K562 (cell line): ENCODE measurements at regions not wholly inside any gene's neighbourhood (a gene's known extent, or its start where the extent isn't known, plus 50 kb on each side); places are given as distances from the start of the nearest gene placed in this dataset.

Experiments
- ATAC-seq: fragments of 200-7000 bp; cut with Tn5 transposase; 3 replicates; pipeline ENCODE4 v1.9.1; 2020; ENCODE audit warnings: moderate library complexity
- BruUV-seq: library from RNA; stranded (reverse); fragments of 400-500 nt; replicated peaks from 2 replicates; lab custom pipeline; 2021; lab: Mats Ljungman, UMichigan
- CTCF ChIA-PET: fragments of 300-600 bp; formaldehyde crosslinking; extraction: SDS; loops from one replicate; lab custom pipeline; 2021; ENCODE audit warnings: low intra/inter-chr PET ratio; lab: Yijun Ruan, JAX
- POLR2A ChIA-PET: fragments of 300-600, 350-650 bp; sonication (Branson Sonifier 250); formaldehyde crosslinking; extraction: SDS; loops from one replicate; lab custom pipeline; 2021; ENCODE audit warnings: antibody characterized with exemption, inconsistent platforms; lab: Yijun Ruan, JAX
- DNase-seq, 4 experiments: peaks; one replicate each; pipeline versions ENCODE4 v3.0.0 to v3.0.0-alpha.2; 2011 to 2018; ENCODE audit warnings: low spot score in 3 of 4, mixed read lengths in 3 of 4; ENCODE audit errors: extremely low read depth in 1 of 4
- FAIRE-seq: peaks from 2 replicates; lab custom pipeline; 2011; peaks lifted over from hg19 to GRCh38; lab: Jason Lieb, UNC
- H2AFZ ChIP-seq: 2 replicates; pipeline ENCODE4 v1.6.0; 2011; ENCODE audit warnings: low read depth, low read length, control low read depth, inconsistent platforms
- H3K27ac ChIP-seq: fragments of 200-600 bp; 3 replicates; pipeline ENCODE4 v1.8.0; 2011; ENCODE audit warnings: low read depth, mild to moderate bottlenecking, control low read depth, inconsistent platforms, low read length, moderate library complexity, mixed read lengths; ENCODE audit errors: extremely low read depth
- H3K27me3 ChIP-seq, 2 experiments: fragments of 300-600 bp in 1 of 2; 2 replicates in 1 of 2; 3 replicates in 1 of 2; pipeline versions ENCODE4 v1.6.0 to v1.8.0; 2011; ENCODE audit warnings: inconsistent platforms in 2 of 2, low read length in 2 of 2, mild to moderate bottlenecking in 1 of 2, mixed read lengths in 1 of 2, moderate library complexity in 1 of 2; ENCODE audit not compliant: control insufficient read depth in 2 of 2, insufficient read depth in 2 of 2
- H3K36me3 ChIP-seq: fragments of 300-600 bp; 3 replicates; pipeline ENCODE4 v1.8.0; 2011; ENCODE audit warnings: mild to moderate bottlenecking, low read length, inconsistent platforms; ENCODE audit not compliant: control insufficient read depth, insufficient read depth
- H3K4me1 ChIP-seq, 2 experiments: fragments of 200-600 bp in 1 of 2; replicated peaks in 1 of 2; 2 replicates in 1 of 2; 3 replicates in 1 of 2; pipeline versions ENCODE4 v1.5.1 to v1.8.0; 2011; ENCODE audit warnings: inconsistent platforms in 2 of 2, low read length in 2 of 2, mild to moderate bottlenecking in 1 of 2, mixed read lengths in 1 of 2, moderate library complexity in 1 of 2; ENCODE audit not compliant: control insufficient read depth in 2 of 2, insufficient read depth in 2 of 2
- H3K4me2 ChIP-seq: 2 replicates; pipeline ENCODE4 v1.6.1; 2011; ENCODE audit warnings: low read length, control low read depth, inconsistent platforms, mixed read lengths; ENCODE audit not compliant: insufficient read depth
- H3K4me3 ChIP-seq: fragments of 200-600 bp; sonication (generic), shearing (Covaris generic); 2 replicates; pipeline ENCODE4 v1.5.1; 2016; ENCODE audit warnings: control low read depth, inconsistent platforms
- H3K79me2 ChIP-seq: fragments of 200-600 bp; 3 replicates; pipeline ENCODE4 v1.8.0; 2011; ENCODE audit warnings: low read length, inconsistent platforms; ENCODE audit not compliant: control insufficient read depth, insufficient read depth
- H3K9ac ChIP-seq, 2 experiments: 2 replicates each; pipeline versions ENCODE4 v1.6.0 to v1.6.1; 2011; ENCODE audit warnings: low read depth in 2 of 2, low read length in 2 of 2, control low read depth in 1 of 2, inconsistent platforms in 1 of 2, mild to moderate bottlenecking in 1 of 2, mixed read lengths in 1 of 2; ENCODE audit not compliant: insufficient read depth in 1 of 2
- H3K9me1 ChIP-seq: one replicate; pipeline ENCODE4 v1.6.0; 2011; ENCODE audit warnings: inconsistent platforms, mild to moderate bottlenecking, low read length, moderate library complexity; ENCODE audit not compliant: control insufficient read depth, insufficient read depth
- H3K9me3 ChIP-seq: replicated peaks from 2 replicates; pipeline ENCODE4 v1.5.1; 2011; ENCODE audit warnings: low read depth, low read length, inconsistent platforms; ENCODE audit not compliant: control insufficient read depth, insufficient read depth
- H4K20me1 ChIP-seq: replicated peaks from 2 replicates; pipeline ENCODE4 v1.6.1; 2011; ENCODE audit warnings: low read length, inconsistent platforms, mixed read lengths; ENCODE audit not compliant: control insufficient read depth, insufficient read depth
- CBX8 ChIP-seq: fragments of 200-600 bp; sonication (generic); IDR thresholded peaks from 2 replicates; pipeline ENCODE4 v1.6.1; 2012; ENCODE audit warnings: borderline replicate concordance, mixed run types, low read depth, mild to moderate bottlenecking, moderate library complexity, mixed read lengths, low read length, control low read depth, inconsistent platforms; ENCODE audit not compliant: poor library complexity, severe bottlenecking; ENCODE audit errors: extremely low read depth
- CREBBP ChIP-seq: IDR thresholded peaks from one replicate; pipeline ENCODE4 v1.6.1; 2012; ENCODE audit warnings: low read depth, mild to moderate bottlenecking, control low read depth, inconsistent platforms, low read length
- ELF4 ChIP-seq: fragments of 450-650 bp; formaldehyde crosslinking; IDR thresholded peaks from 2 replicates; pipeline ENCODE4 v1.4.0; 2022; ENCODE audit warnings: missing genetic modification characterization
- FOXP4 ChIP-seq: sonication (generic); formaldehyde crosslinking; IDR thresholded peaks from 2 replicates; pipeline ENCODE4 v1.8.0; 2022; ENCODE audit warnings: mild to moderate bottlenecking, missing genetic modification reagents, borderline replicate concordance
- GATAD2B ChIP-seq: fragments of 450-650 bp; IDR thresholded peaks from 2 replicates; pipeline ENCODE4 v1.6.1; 2017; ENCODE audit warnings: mild to moderate bottlenecking, borderline replicate concordance
- HDGF ChIP-seq: fragments of 450-650 bp; IDR thresholded peaks from 2 replicates; pipeline ENCODE4 v1.6.1; 2016
- HES1 ChIP-seq: fragments of 450-650 bp; IDR thresholded peaks from 2 replicates; pipeline ENCODE4 v1.6.1; 2016; ENCODE audit warnings: low read depth, mild to moderate bottlenecking, moderate library complexity
- KDM2B ChIP-seq: fragments of 250-450 bp; sonication (Bioruptor Pico); IDR thresholded peaks from 2 replicates; pipeline ENCODE4 v1.8.0; 2021; ENCODE audit warnings: mild to moderate bottlenecking, moderate library complexity
- POLR2AphosphoS5 ChIP-seq: IDR thresholded peaks from 2 replicates; pipeline ENCODE4 v1.6.1; 2011; ENCODE audit warnings: mild to moderate bottlenecking, low read depth, low read length, moderate library complexity; ENCODE audit not compliant: control insufficient read depth, insufficient read depth
- RFX7 ChIP-seq: fragments of 250-450 bp; sonication (Bioruptor Pico); IDR thresholded peaks from 2 replicates; pipeline ENCODE4 v1.5.1; 2021; ENCODE audit warnings: mild to moderate bottlenecking
- U2AF2 ChIP-seq: fragments of 200-400 bp; formaldehyde crosslinking; optimal IDR thresholded peaks from 2 replicates; pipeline ENCODE3; 2017; ENCODE audit warnings: low read depth, mild to moderate bottlenecking, low read length
- USF2 ChIP-seq: sonication (generic); formaldehyde crosslinking; IDR thresholded peaks from 2 replicates; pipeline ENCODE4 v1.5.0; 2020; ENCODE audit warnings: missing genetic modification reagents
- ZNF143 ChIP-seq: sonication (generic); formaldehyde crosslinking; IDR thresholded peaks from 2 replicates; pipeline ENCODE4 v1.9.0; 2022; ENCODE audit warnings: mild to moderate bottlenecking, missing genetic modification reagents
- ZNF77 ChIP-seq: fragments of 250-450 bp; sonication (Bioruptor Pico); IDR thresholded peaks from 2 replicates; pipeline ENCODE4 v1.5.0; 2020
- WGBS: fragments of 100-300 bp; shearing (Covaris generic); methylation state at CpG from one replicate; pipeline ENCODE4 v1.1.6; 2016; ENCODE audit warnings: low coverage, mixed read lengths; ENCODE audit not compliant: insufficient coverage; ENCODE audit errors: missing lambda C conversion rate; 5-methylcytosine and 5-hydroxymethylcytosine counted together
- in situ Hi-C: fragments of 300-500 bp; cut with MboI; formaldehyde crosslinking; loops from 4 replicates; pipeline ENCODE4 v1.15.0; 2018; ENCODE audit warnings: inconsistent platforms, mixed read lengths
- intact Hi-C: fragments of 100-400 bp; cut with micrococcal nuclease; formaldehyde crosslinking; loops from 2 replicates; pipeline ENCODE4 v1.14.2; 2022
- TF ChIP-seq, protein P1 (sequence below): fragments of 250-450 bp; sonication (Bioruptor Pico); IDR thresholded peaks from 2 replicates; pipeline ENCODE4 v1.4.0; 2020; ENCODE audit warnings: mild to moderate bottlenecking, moderate library complexity
- TF ChIP-seq, protein P2 (sequence below): fragments of 250-450 bp; sonication (Bioruptor Pico); IDR thresholded peaks from 2 replicates; pipeline ENCODE4 v1.5.0; 2021

- no peaks in the 10 kb centered on the region for H3K36me3 ChIP-seq
- H3K9ac ChIP-seq, result no peak overlapping the region
- H3K79me2 ChIP-seq, result no peaks in the 10 kb centered on the region
- H3K9me3 ChIP-seq, result no peaks in the 10 kb centered on the region
- H3K4me2 ChIP-seq, result no peak overlapping the region
- H4K20me1 ChIP-seq, result no peaks in the 10 kb centered on the region
- BruUV-seq, result no TSS peak
- ATAC-seq (no peak), FAIRE-seq (no peak), DNase-seq (no peak)
- H3K27me3 ChIP-seq, result no peaks in the 10 kb centered on the region
- WGBS, result 0% methylated on average over 1 of the region's 1 CpG
- H3K4me1 ChIP-seq, result no peaks in the 10 kb centered on the region
- H2AFZ ChIP-seq, result no peak overlapping the region
- in situ Hi-C loops (no loop called here), intact Hi-C loops (no loop called here)
- no peak overlapping the region for H3K4me3 ChIP-seq
- no peaks in the 10 kb centered on the region for H3K9me1 ChIP-seq
- POLR2A ChIA-PET, result no interaction called here
- no peak overlapping the region for H3K27ac ChIP-seq
- CTCF ChIA-PET, result no interaction called here
- TF ChIP-seq ZNF77, result no peak
- no peak for TF ChIP-seq ELF4 (CRISPR knock-in tag)
- no peak for TF ChIP-seq RFX7 (CRISPR knock-in tag)
- TF ChIP-seq CBX8, result no peak
- TF ChIP-seq KDM2B, result no peak
- no peak for TF ChIP-seq U2AF2
- TF ChIP-seq ZNF143, result no peak
- no peak for TF ChIP-seq HES1
- TF ChIP-seq, protein P1, sequence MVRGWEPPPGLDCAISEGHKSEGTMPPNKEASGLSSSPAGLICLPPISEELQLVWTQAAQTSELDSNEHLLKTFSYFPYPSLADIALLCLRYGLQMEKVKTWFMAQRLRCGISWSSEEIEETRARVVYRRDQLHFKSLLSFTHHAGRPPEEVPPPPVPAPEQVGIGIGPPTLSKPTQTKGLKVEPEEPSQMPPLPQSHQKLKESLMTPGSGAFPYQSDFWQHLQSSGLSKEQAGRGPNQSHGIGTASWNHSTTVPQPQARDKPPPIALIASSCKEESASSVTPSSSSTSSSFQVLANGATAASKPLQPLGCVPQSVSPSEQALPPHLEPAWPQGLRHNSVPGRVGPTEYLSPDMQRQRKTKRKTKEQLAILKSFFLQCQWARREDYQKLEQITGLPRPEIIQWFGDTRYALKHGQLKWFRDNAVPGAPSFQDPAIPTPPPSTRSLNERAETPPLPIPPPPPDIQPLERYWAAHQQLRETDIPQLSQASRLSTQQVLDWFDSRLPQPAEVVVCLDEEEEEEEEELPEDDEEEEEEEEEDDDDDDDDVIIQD (CRISPR knock-in tag), result no peak
- no peak for TF ChIP-seq USF2 (CRISPR knock-in tag)
- no peak for TF ChIP-seq CREBBP
- no peak for TF ChIP-seq GATAD2B
- TF ChIP-seq, protein P2, sequence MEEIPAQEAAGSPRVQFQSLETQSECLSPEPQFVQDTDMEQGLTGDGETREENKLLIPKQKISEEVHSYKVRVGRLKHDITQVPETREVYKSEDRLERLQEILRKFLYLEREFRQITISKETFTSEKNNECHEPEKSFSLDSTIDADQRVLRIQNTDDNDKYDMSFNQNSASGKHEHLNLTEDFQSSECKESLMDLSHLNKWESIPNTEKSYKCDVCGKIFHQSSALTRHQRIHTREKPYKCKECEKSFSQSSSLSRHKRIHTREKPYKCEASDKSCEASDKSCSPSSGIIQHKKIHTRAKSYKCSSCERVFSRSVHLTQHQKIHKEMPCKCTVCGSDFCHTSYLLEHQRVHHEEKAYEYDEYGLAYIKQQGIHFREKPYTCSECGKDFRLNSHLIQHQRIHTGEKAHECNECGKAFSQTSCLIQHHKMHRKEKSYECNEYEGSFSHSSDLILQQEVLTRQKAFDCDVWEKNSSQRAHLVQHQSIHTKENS (CRISPR knock-in tag), result no peak
- TF ChIP-seq POLR2AphosphoS5, result no peak
- TF ChIP-seq FOXP4 (CRISPR knock-in tag), result no peak
- TF ChIP-seq HDGF, result no peak
These were observed 789.9 kb upstream of the ADGRL4 start for GRCh38 chr1:79796434-79796833.
